ENCODE measurements at regions not wholly inside any gene's neighbourhood (a gene's known extent, or its start where the extent isn't known, plus 50 kb on each side); places are given as distances from the start of the nearest gene placed in this dataset.

- no peak for DNase-seq (ENCODE audit: low read depth)
Measured at GRCh38 chr20:39424962-39425678, 463.0 kb downstream of the DHX35 start.

- DNase-seq (ENCODE audit: low read depth) = no peak
Measured at GRCh38 chr20:39421571-39422105, 459.5 kb downstream of the DHX35 start.

- DNase-seq (ENCODE audit: low read depth) = no peak
Measured at GRCh38 chr20:39412091-39412490, 449.9 kb downstream of the DHX35 start.

- no peak for DNase-seq (ENCODE audit: low read depth)
Measured at GRCh38 chr20:39399463-39399862, 437.3 kb downstream of the DHX35 start.

GRCh38 chr20:39398656-39399055 is 436.5 kb downstream of the DHX35 start:
- DNase-seq (ENCODE audit: low read depth) = no peak

- no peak for DNase-seq (ENCODE audit: low read depth)
Measured at GRCh38 chr20:39397646-39398045, 435.5 kb downstream of the DHX35 start.

- no peak for DNase-seq (ENCODE audit: low read depth)
Measured at GRCh38 chr20:39395478-39396291, 433.5 kb downstream of the DHX35 start.

GRCh38 chr20:39394461-39394860 is 432.3 kb downstream of the DHX35 start:
- DNase-seq (ENCODE audit: low read depth) = no peak

GRCh38 chr20:39390186-39390585 is 428.0 kb downstream of the DHX35 start:
- no peak for DNase-seq (ENCODE audit: low read depth)

GRCh38 chr20:39381595-39381994 is 419.5 kb downstream of the DHX35 start:
- DNase-seq (ENCODE audit: low read depth) = no peak

- no peak for DNase-seq (ENCODE audit: low read depth)
Measured at GRCh38 chr20:39378776-39379175, 416.6 kb downstream of the DHX35 start.

GRCh38 chr20:39376788-39377187 is 414.6 kb downstream of the DHX35 start:
- DNase-seq (ENCODE audit: low read depth) = no peak

- no peak for DNase-seq (ENCODE audit: low read depth)
Measured at GRCh38 chr20:39364320-39364719, 402.2 kb downstream of the DHX35 start.

- DNase-seq (ENCODE audit: low read depth) = no peak
Measured at GRCh38 chr20:39359981-39360620, 398.0 kb downstream of the DHX35 start.

- no peak for DNase-seq (ENCODE audit: low read depth)
Measured at GRCh38 chr20:39358052-39358451, 395.9 kb downstream of the DHX35 start.

- DNase-seq (ENCODE audit: low read depth) = no peak
Measured at GRCh38 chr20:39356908-39357307, 394.8 kb downstream of the DHX35 start.

GRCh38 chr20:39349240-39349639 is 387.1 kb downstream of the DHX35 start:
- no peak for DNase-seq (ENCODE audit: low read depth)

- DNase-seq (ENCODE audit: low read depth) = no peak
Measured at GRCh38 chr20:39347626-39348025, 385.5 kb downstream of the DHX35 start.

- DNase-seq (ENCODE audit: low read depth) = no peak
Measured at GRCh38 chr20:39342463-39342862, 380.3 kb downstream of the DHX35 start.

GRCh38 chr20:39338469-39339376 is 376.6 kb downstream of the DHX35 start:
- no peak for DNase-seq (ENCODE audit: low read depth)

GRCh38 chr20:39333211-39333610 is 371.1 kb downstream of the DHX35 start:
- no peak for DNase-seq (ENCODE audit: low read depth)

Data from Daoy (cell line).